PC-9 (cell line): ENCODE measurements at regions not wholly inside any gene's neighbourhood (a gene's known extent, or its start where the extent isn't known, plus 50 kb on each side); places are given as distances from the start of the nearest gene placed in this dataset.
"Not testable (repeated sequence)": the region's sequence is repeated elsewhere in the genome, so short reads cannot be mapped to it uniquely, and the experiment has no call there.

Source experiments
- EZH2 ChIP-seq: fragments of 200-600 bp; sonication (generic); IDR thresholded peaks from 2 replicates; pipeline ENCODE4 v1.8.0; 2017; ENCODE audit warnings: antibody characterized with exemption, low read depth
- TF ChIP-seq, protein P1 (sequence below): fragments of 200-600 bp; sonication (generic); conservative IDR thresholded peaks from 2 replicates; pipeline ENCODE4 v1.6.1; 2017; ENCODE audit warnings: mixed run types, antibody characterized with exemption, mild to moderate bottlenecking, moderate library complexity

DNA sequence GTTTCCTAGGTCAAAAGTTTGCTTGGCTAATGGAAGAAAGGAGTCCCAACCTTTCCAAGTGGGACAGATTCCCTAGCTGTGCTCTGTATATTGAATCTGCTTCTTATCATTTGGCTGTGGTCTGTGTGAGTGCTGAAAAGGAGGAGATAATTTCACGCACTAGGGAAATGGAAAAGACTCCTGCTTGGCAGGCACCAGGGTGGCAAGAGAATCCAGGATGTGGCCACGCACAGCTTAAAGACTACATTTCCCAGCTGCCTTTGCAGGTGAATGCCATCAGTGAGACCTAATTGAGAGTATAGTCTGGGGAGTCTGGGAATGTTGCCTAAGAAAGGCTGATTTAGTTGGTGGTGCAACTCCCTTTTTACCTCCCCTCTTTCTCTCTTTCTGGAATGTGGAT is 253.5 kb upstream of the PLGLB1 start:
- not testable (repeated sequence) for TF ChIP-seq EZH2
- TF ChIP-seq, protein P1, sequence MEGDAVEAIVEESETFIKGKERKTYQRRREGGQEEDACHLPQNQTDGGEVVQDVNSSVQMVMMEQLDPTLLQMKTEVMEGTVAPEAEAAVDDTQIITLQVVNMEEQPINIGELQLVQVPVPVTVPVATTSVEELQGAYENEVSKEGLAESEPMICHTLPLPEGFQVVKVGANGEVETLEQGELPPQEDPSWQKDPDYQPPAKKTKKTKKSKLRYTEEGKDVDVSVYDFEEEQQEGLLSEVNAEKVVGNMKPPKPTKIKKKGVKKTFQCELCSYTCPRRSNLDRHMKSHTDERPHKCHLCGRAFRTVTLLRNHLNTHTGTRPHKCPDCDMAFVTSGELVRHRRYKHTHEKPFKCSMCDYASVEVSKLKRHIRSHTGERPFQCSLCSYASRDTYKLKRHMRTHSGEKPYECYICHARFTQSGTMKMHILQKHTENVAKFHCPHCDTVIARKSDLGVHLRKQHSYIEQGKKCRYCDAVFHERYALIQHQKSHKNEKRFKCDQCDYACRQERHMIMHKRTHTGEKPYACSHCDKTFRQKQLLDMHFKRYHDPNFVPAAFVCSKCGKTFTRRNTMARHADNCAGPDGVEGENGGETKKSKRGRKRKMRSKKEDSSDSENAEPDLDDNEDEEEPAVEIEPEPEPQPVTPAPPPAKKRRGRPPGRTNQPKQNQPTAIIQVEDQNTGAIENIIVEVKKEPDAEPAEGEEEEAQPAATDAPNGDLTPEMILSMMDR, result not testable (repeated sequence)
